PC-3 (cell line): ENCODE measurements at regions not wholly inside any gene's neighbourhood (a gene's known extent, or its start where the extent isn't known, plus 50 kb on each side); places are given as distances from the start of the nearest gene placed in this dataset.

ENCODE experiments used
- EZH2phosphoT487 ChIP-seq: fragments of 300-600 bp; sonication (generic); IDR thresholded peaks from 2 replicates; pipeline ENCODE4 v1.6.1; 2018; ENCODE audit warnings: mild to moderate bottlenecking, antibody characterized with exemption, low read length, borderline replicate concordance
- TF ChIP-seq, protein P1 (sequence below): fragments of 300-600 bp; sonication (generic); conservative IDR thresholded peaks from 2 replicates; pipeline ENCODE4 v1.5.1; 2017; ENCODE audit warnings: antibody characterized with exemption, low read depth, mild to moderate bottlenecking, low read length

DNA sequence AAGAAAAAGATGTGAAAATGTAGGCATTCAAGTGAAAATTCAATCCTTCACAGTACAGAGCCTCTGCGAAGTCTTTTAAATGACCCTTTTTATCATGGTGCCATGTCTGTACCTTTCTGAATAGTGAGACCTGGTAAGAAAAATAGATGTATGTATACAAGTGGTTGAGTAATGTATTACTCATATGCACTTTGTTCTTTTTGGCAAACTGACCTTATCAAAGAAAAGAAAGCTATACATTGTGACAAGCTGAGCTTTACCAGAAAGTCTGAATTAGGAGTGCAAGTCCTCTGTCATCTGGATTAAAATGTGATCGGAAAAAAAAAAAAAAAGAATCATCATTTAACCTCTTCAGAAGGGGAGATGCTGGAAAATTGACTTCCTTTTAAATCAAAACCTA, 356.4 kb upstream of the CCNH start:
- TF ChIP-seq, protein P1, sequence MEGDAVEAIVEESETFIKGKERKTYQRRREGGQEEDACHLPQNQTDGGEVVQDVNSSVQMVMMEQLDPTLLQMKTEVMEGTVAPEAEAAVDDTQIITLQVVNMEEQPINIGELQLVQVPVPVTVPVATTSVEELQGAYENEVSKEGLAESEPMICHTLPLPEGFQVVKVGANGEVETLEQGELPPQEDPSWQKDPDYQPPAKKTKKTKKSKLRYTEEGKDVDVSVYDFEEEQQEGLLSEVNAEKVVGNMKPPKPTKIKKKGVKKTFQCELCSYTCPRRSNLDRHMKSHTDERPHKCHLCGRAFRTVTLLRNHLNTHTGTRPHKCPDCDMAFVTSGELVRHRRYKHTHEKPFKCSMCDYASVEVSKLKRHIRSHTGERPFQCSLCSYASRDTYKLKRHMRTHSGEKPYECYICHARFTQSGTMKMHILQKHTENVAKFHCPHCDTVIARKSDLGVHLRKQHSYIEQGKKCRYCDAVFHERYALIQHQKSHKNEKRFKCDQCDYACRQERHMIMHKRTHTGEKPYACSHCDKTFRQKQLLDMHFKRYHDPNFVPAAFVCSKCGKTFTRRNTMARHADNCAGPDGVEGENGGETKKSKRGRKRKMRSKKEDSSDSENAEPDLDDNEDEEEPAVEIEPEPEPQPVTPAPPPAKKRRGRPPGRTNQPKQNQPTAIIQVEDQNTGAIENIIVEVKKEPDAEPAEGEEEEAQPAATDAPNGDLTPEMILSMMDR: no peak
- TF ChIP-seq EZH2phosphoT487: no peak
